NB4 (cell line): ENCODE measurements at regions not wholly inside any gene's neighbourhood (a gene's known extent, or its start where the extent isn't known, plus 50 kb on each side); places are given as distances from the start of the nearest gene placed in this dataset.

Experiments
- CTCF ChIP-seq: IDR thresholded peaks from one replicate; pipeline ENCODE4 v1.5.1; 2012; ENCODE audit warnings: low read depth, low read length
- MAX ChIP-seq: IDR thresholded peaks from 2 replicates; pipeline ENCODE4 v1.6.1; 2011; ENCODE audit warnings: low read depth, low read length
- MYC ChIP-seq: IDR thresholded peaks from 2 replicates; pipeline ENCODE4 v1.6.1; 2011; ENCODE audit warnings: low read depth, low read length
- POLR2A ChIP-seq: IDR thresholded peaks from 2 replicates; pipeline ENCODE4 v1.6.1; 2011; ENCODE audit warnings: mild to moderate bottlenecking; ENCODE audit not compliant: insufficient read length; ENCODE audit errors: extremely low read depth

- TF ChIP-seq CTCF (no peak), POLR2A (no peak), MAX (no peak), MYC (no peak)
These were observed 152.3 kb downstream of the EVX1 start for GRCh38 chr7:27394871-27395270.
